ENCODE measurements at regions not wholly inside any gene's neighbourhood (a gene's known extent, or its start where the extent isn't known, plus 50 kb on each side); places are given as distances from the start of the nearest gene placed in this dataset.

DNA sequence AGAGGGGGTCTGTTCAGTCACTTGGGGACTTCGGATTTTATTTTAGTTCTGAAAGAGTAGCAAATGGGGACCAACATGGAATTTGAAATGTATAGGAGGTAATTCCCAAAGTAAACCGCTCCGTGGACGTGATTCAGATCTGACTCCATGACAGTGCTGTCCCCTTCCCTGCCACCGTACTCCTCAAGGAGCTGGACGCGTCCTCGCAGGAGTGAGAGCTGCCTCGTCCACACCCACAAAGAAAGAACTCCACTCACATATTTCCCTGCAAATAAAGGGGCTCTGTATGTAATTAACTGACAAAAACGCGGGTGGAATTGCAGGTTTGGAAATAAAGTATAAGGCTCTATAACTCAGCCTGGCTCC lies 183.6 kb downstream of the ETS2 start:
- no peak for TF ChIP-seq JUND (IDR thresholded peaks at IDR 0.05; ENCODE audit: low read depth, low read length)
- TF ChIP-seq, protein P1, sequence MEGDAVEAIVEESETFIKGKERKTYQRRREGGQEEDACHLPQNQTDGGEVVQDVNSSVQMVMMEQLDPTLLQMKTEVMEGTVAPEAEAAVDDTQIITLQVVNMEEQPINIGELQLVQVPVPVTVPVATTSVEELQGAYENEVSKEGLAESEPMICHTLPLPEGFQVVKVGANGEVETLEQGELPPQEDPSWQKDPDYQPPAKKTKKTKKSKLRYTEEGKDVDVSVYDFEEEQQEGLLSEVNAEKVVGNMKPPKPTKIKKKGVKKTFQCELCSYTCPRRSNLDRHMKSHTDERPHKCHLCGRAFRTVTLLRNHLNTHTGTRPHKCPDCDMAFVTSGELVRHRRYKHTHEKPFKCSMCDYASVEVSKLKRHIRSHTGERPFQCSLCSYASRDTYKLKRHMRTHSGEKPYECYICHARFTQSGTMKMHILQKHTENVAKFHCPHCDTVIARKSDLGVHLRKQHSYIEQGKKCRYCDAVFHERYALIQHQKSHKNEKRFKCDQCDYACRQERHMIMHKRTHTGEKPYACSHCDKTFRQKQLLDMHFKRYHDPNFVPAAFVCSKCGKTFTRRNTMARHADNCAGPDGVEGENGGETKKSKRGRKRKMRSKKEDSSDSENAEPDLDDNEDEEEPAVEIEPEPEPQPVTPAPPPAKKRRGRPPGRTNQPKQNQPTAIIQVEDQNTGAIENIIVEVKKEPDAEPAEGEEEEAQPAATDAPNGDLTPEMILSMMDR (IDR thresholded peaks at IDR 0.05 in 2 of 3, conservative IDR thresholded peaks at IDR 0.05 in 1 of 3; ENCODE audit: control insufficient read depth in 2 of 3, extremely low read depth in 1 of 3, insufficient read depth in 1 of 3, low read depth in 3 of 3, low read length in 3 of 3) = no peak
- no peak for TF ChIP-seq CREB1 (IDR thresholded peaks at IDR 0.05; ENCODE audit: low read depth)
- no peak for TF ChIP-seq FOS (IDR thresholded peaks at IDR 0.05; ENCODE audit: borderline replicate concordance, extremely low read depth, insufficient read length)
- no peak for TF ChIP-seq EP300 (IDR thresholded peaks at IDR 0.05; ENCODE audit: borderline replicate concordance in 1 of 2, control insufficient read depth in 1 of 2, low read depth in 2 of 2, low read length in 2 of 2)
- no peak for TF ChIP-seq SPI1 (IDR thresholded peaks at IDR 0.05; ENCODE audit: borderline replicate concordance, insufficient read depth, low read depth, low read length)

Data from GM12878 (cell line).